Left ventricle myocardium inferior (tissue), 1 donor: ENCODE measurements at regions not wholly inside any gene's neighbourhood (a gene's known extent, or its start where the extent isn't known, plus 50 kb on each side); places are given as distances from the start of the nearest gene placed in this dataset.
"Not testable (repeated sequence)": the region's sequence is repeated elsewhere in the genome, so short reads cannot be mapped to it uniquely, and the experiment has no call there.

Experiments
- DNase-seq: peaks from one replicate; pipeline ENCODE4 v3.0.0-alpha.2; 2020
- H3K27ac ChIP-seq: fragments of 200-600 bp; replicated peaks from 2 replicates; pipeline ENCODE4 v1.8.0; 2021
- H3K27me3 ChIP-seq: fragments of 200-600 bp; 2 replicates; pipeline ENCODE4 v1.8.0; 2021; ENCODE audit warnings: low read depth
- H3K36me3 ChIP-seq: fragments of 200-600 bp; 2 replicates; pipeline ENCODE4 v1.8.0; 2021
- H3K4me1 ChIP-seq: fragments of 200-600 bp; 2 replicates; pipeline ENCODE4 v1.8.0; 2021
- H3K4me3 ChIP-seq: fragments of 200-600 bp; 2 replicates; pipeline ENCODE4 v1.8.0; 2021; ENCODE audit warnings: mild to moderate bottlenecking, moderate library complexity
- H3K9me3 ChIP-seq: fragments of 200-600 bp; replicated peaks from 2 replicates; pipeline ENCODE4 v1.8.0; 2021
- intact Hi-C: fragments of 100-400 bp; cut with micrococcal nuclease; formaldehyde crosslinking; loops from one replicate; pipeline ENCODE4 v1.11.0; 2022
- donor health status: DM: no; HTN: yes; CAD: no; lungs with severe emphysema.

GRCh38 chr16:29276446-29276845, 130.1 kb downstream of the NPIPB11 start:
- H3K27me3 ChIP-seq, H3K27ac ChIP-seq, H3K36me3 ChIP-seq, H3K4me3 ChIP-seq, intact Hi-C loops, H3K9me3 ChIP-seq, H3K4me1 ChIP-seq, DNase-seq: not testable (repeated sequence)

GRCh38 chr16:29274055-29275035, 132.2 kb downstream of the NPIPB11 start:
- H3K4me3 ChIP-seq, DNase-seq, H3K27me3 ChIP-seq, H3K9me3 ChIP-seq, H3K36me3 ChIP-seq, intact Hi-C loops: not testable (repeated sequence)
- peaks cover 13% of the 10 kb centered on the region for H3K4me1 ChIP-seq
- H3K27ac ChIP-seq, result peak overlapping the region; percentile 33

GRCh38 chr16:29273298-29274054, 133.0 kb downstream of the NPIPB11 start:
- Histone ChIP-seq H3K27ac (peak overlapping the region; percentile 33), H3K4me1 (peaks cover 19% of the 10 kb centered on the region)
- intact Hi-C loops, H3K27me3 ChIP-seq, H3K9me3 ChIP-seq, H3K4me3 ChIP-seq, DNase-seq, H3K36me3 ChIP-seq: not testable (repeated sequence)

GRCh38 chr16:29271721-29272675, 134.5 kb downstream of the NPIPB11 start:
- DNase-seq, H3K27me3 ChIP-seq, H3K36me3 ChIP-seq, H3K9me3 ChIP-seq, intact Hi-C loops, H3K4me3 ChIP-seq: not testable (repeated sequence)
- Histone ChIP-seq H3K4me1 (peaks cover 24% of the 10 kb centered on the region), H3K27ac (peak overlapping the region; percentile 63)

GRCh38 chr16:29270923-29271322, 135.6 kb downstream of the NPIPB11 start:
- H3K4me1 ChIP-seq, result peaks cover 24% of the 10 kb centered on the region
- H3K4me3 ChIP-seq, H3K9me3 ChIP-seq, H3K27me3 ChIP-seq, H3K36me3 ChIP-seq, H3K27ac ChIP-seq, intact Hi-C loops, DNase-seq: not testable (repeated sequence)

GRCh38 chr16:29270033-29270432, 136.5 kb downstream of the NPIPB11 start:
- H3K4me3 ChIP-seq, H3K9me3 ChIP-seq, H3K36me3 ChIP-seq, H3K27ac ChIP-seq, DNase-seq, H3K27me3 ChIP-seq, intact Hi-C loops: not testable (repeated sequence)
- peaks cover 26% of the 10 kb centered on the region for H3K4me1 ChIP-seq

- DNase-seq, H3K4me3 ChIP-seq, H3K9me3 ChIP-seq, H3K36me3 ChIP-seq, H3K27me3 ChIP-seq, H3K27ac ChIP-seq, intact Hi-C loops: not testable (repeated sequence)
- H3K4me1 ChIP-seq, result peaks cover 32% of the 10 kb centered on the region
Measured at GRCh38 chr16:29269192-29269811, 137.2 kb downstream of the NPIPB11 start.

- intact Hi-C loops, H3K9me3 ChIP-seq, H3K4me3 ChIP-seq, H3K36me3 ChIP-seq, H3K27ac ChIP-seq, H3K27me3 ChIP-seq: not testable (repeated sequence)
- DNase-seq, result peak; percentile 54
- peaks cover 37% of the 10 kb centered on the region for H3K4me1 ChIP-seq
Measured at GRCh38 chr16:29268785-29269191, 137.7 kb downstream of the NPIPB11 start.

- H3K4me3 ChIP-seq, H3K27ac ChIP-seq, H3K27me3 ChIP-seq, intact Hi-C loops, DNase-seq, H3K36me3 ChIP-seq, H3K9me3 ChIP-seq: not testable (repeated sequence)
- H3K4me1 ChIP-seq, result peaks cover 40% of the 10 kb centered on the region
Measured at GRCh38 chr16:29268348-29268747, 138.2 kb downstream of the NPIPB11 start.

GRCh38 chr16:29267891-29268290, 138.6 kb downstream of the NPIPB11 start:
- H3K4me1 ChIP-seq, result peaks cover 37% of the 10 kb centered on the region

GRCh38 chr16:29267055-29267619, 139.4 kb downstream of the NPIPB11 start:
- peaks cover 37% of the 10 kb centered on the region for H3K4me1 ChIP-seq

More at GRCh38 chr16:29267891-29268290, 138.6 kb downstream of the NPIPB11 start:
- H3K27me3 ChIP-seq, H3K4me3 ChIP-seq, DNase-seq, H3K36me3 ChIP-seq, intact Hi-C loops, H3K27ac ChIP-seq, H3K9me3 ChIP-seq: not testable (repeated sequence)

GRCh38 chr16:29266612-29267011, 139.9 kb downstream of the NPIPB11 start:
- H3K4me1 ChIP-seq, result peaks cover 37% of the 10 kb centered on the region
- DNase-seq, intact Hi-C loops, H3K4me3 ChIP-seq, H3K27me3 ChIP-seq, H3K27ac ChIP-seq, H3K36me3 ChIP-seq, H3K9me3 ChIP-seq: not testable (repeated sequence)

More at GRCh38 chr16:29267055-29267619, 139.4 kb downstream of the NPIPB11 start:
- H3K27me3 ChIP-seq, H3K27ac ChIP-seq, DNase-seq, H3K36me3 ChIP-seq, intact Hi-C loops, H3K9me3 ChIP-seq, H3K4me3 ChIP-seq: not testable (repeated sequence)
